Fibroblast of mammary gland (primary cell): ENCODE measurements at regions not wholly inside any gene's neighbourhood (a gene's known extent, or its start where the extent isn't known, plus 50 kb on each side); places are given as distances from the start of the nearest gene placed in this dataset.

Experiments used
- DNase-seq: peaks from one replicate; pipeline ENCODE4 v3.0.0-alpha.2; 2010; ENCODE audit warnings: low read depth
- H3K4me3 ChIP-seq: 2 replicates; pipeline ENCODE4 v1.5.1; 2011; ENCODE audit warnings: low read depth, mild to moderate bottlenecking, low read length, moderate library complexity; ENCODE audit not compliant: control insufficient read depth
- TF ChIP-seq, protein P1 (sequence below): conservative IDR thresholded peaks from 2 replicates; pipeline ENCODE4 v1.5.1; 2011; ENCODE audit warnings: low read depth, low read length, inconsistent platforms; ENCODE audit not compliant: control insufficient read depth, insufficient read depth

DNA sequence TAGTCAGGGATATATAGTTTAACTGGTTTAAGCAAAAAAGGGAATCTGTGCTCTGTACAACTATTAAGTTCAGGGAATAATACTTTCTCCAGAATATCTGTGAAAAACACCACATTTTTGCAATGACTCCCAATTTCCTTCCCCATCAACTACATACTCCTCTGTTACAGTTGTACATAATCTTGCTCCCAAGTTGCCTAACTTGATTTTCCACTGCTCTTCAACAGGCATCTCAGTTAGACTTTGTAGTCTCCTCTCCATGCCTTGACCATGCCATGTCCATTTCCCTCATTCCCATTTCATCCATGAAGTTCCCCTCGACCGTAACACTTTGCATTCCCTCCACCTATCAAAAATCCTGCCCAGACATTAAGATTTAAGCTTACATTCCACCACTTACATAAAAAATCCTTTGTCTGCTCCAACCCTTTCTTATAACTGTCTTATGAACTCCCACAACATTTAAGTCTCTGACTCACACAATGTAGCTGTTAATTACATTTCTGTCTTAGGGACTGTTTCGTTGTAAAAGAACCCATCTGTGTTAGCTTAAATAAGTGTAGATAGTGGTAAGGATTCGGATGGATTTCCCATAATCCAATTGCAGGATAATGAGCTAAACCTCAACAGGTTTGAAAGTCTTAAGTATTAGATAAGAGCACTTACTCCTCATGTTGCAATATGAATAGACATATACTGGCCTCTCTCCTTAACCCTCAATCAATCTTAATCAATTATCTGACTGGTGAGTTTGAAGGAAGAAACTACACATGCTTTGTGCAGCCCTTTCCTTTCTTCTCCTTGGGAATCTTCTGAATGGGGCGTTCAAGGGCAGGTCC lies 156.5 kb downstream of the PAWR start:
- no peak for DNase-seq
- no peak overlapping the region for H3K4me3 ChIP-seq
- TF ChIP-seq, protein P1, sequence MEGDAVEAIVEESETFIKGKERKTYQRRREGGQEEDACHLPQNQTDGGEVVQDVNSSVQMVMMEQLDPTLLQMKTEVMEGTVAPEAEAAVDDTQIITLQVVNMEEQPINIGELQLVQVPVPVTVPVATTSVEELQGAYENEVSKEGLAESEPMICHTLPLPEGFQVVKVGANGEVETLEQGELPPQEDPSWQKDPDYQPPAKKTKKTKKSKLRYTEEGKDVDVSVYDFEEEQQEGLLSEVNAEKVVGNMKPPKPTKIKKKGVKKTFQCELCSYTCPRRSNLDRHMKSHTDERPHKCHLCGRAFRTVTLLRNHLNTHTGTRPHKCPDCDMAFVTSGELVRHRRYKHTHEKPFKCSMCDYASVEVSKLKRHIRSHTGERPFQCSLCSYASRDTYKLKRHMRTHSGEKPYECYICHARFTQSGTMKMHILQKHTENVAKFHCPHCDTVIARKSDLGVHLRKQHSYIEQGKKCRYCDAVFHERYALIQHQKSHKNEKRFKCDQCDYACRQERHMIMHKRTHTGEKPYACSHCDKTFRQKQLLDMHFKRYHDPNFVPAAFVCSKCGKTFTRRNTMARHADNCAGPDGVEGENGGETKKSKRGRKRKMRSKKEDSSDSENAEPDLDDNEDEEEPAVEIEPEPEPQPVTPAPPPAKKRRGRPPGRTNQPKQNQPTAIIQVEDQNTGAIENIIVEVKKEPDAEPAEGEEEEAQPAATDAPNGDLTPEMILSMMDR, result no peak

DNA sequence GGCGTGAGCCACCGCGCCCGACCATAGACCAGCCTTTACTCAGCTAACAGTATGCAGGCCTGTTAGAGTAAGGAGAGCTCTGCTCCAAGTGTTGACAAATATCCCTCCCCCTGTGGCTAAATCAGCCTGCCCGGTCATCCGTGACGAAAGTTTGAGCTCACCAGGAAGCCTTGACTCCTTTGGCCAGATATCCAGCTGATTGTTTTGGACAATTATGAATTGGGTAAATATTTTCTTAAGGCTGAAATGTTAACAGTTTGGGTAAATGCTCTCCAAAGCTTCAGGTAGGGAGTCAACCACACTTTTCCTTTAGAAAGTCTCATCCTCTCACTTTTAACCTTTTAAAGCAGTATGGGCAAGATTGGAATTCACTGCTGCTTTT lies 157.9 kb downstream of the PAWR start:
- no peak for DNase-seq
- TF ChIP-seq, protein P1, result no peak
- no peak overlapping the region for H3K4me3 ChIP-seq

GRCh38 chr12:79531518-79531917 lies 159.2 kb downstream of the PAWR start:
- DNase-seq, result no peak
- TF ChIP-seq, protein P1, result no peak
- no peak overlapping the region for H3K4me3 ChIP-seq

- TF ChIP-seq, protein P1, result no peak
- no peak overlapping the region for H3K4me3 ChIP-seq
- DNase-seq, result no peak
These were observed 163.3 kb downstream of the PAWR start for GRCh38 chr12:79527473-79527872.

DNA sequence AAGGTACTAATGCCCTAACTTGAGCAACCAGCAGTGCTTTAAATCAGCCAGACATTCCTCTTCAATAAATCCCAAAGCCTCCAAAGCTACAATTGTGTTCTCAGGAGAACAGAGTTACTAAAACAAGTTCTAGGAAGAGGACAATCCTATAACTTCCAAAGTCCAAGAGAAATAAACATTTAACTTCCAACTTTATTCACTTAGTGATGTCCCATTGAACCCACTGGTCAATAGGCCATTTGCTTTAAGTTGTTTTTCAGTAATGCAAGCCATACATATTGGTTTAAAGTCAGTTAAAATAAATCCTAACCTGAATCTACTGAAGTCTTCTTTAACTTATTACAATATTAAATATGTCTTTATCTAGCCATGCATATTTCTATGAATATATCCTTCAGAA lies 165.4 kb downstream of the PAWR start:
- TF ChIP-seq, protein P1, result no peak
- no peak for DNase-seq
- H3K4me3 ChIP-seq, result no peak overlapping the region

- no peak for DNase-seq
- no peak overlapping the region for H3K4me3 ChIP-seq
- TF ChIP-seq, protein P1, result no peak
These were observed 166.1 kb downstream of the PAWR start for GRCh38 chr12:79524507-79525148.
